ENCODE measurements at regions not wholly inside any gene's neighbourhood (a gene's known extent, or its start where the extent isn't known, plus 50 kb on each side); places are given as distances from the start of the nearest gene placed in this dataset.
A peak's percentile ranks its signal among the peaks of the same experiment; 100 is the strongest.

- DNase-seq = no peak
Measured at GRCh38 chr7:53719122-53719521, 683.7 kb downstream of the POM121L12 start.

GRCh38 chr7:53740971-53741370, 705.5 kb downstream of the POM121L12 start:
- no peak for DNase-seq

- no peak for DNase-seq
Measured at GRCh38 chr7:53743697-53744402, 708.4 kb downstream of the POM121L12 start.

GRCh38 chr7:53744403-53744760, 708.9 kb downstream of the POM121L12 start:
- DNase-seq = no peak

GRCh38 chr7:53756946-53757345, 721.5 kb downstream of the POM121L12 start:
- DNase-seq = no peak

- no peak for DNase-seq
Measured at GRCh38 chr7:53768186-53768585, 732.8 kb downstream of the POM121L12 start.

- DNase-seq = no peak
Measured at GRCh38 chr7:53771701-53772100, 736.3 kb downstream of the POM121L12 start.

- DNase-seq = no peak
Measured at GRCh38 chr7:53776323-53776722, 740.9 kb downstream of the POM121L12 start.

- no peak for DNase-seq
Measured at GRCh38 chr7:53789741-53790140, 752.4 kb upstream of the VSTM2A start.

- no peak for DNase-seq
Measured at GRCh38 chr7:53794816-53795215, 747.4 kb upstream of the VSTM2A start.

- no peak for DNase-seq
Measured at GRCh38 chr7:53800746-53801145, 741.4 kb upstream of the VSTM2A start.

- DNase-seq = no peak
Measured at GRCh38 chr7:53806119-53806518, 736.1 kb upstream of the VSTM2A start.

GRCh38 chr7:53811555-53812079, 730.6 kb upstream of the VSTM2A start:
- peak; percentile 2 for DNase-seq

- no peak for DNase-seq
Measured at GRCh38 chr7:53812135-53812534, 730.0 kb upstream of the VSTM2A start.

- no peak for DNase-seq
Measured at GRCh38 chr7:53835301-53835700, 706.9 kb upstream of the VSTM2A start.

- no peak for DNase-seq
Measured at GRCh38 chr7:53877688-53878087, 664.5 kb upstream of the VSTM2A start.

- no peak for DNase-seq
Measured at GRCh38 chr7:53900856-53901528, 641.2 kb upstream of the VSTM2A start.

- no peak for DNase-seq
Measured at GRCh38 chr7:53904355-53904754, 637.8 kb upstream of the VSTM2A start.

- no peak for DNase-seq
Measured at GRCh38 chr7:53917637-53918036, 624.5 kb upstream of the VSTM2A start.

GRCh38 chr7:53920011-53920410, 622.2 kb upstream of the VSTM2A start:
- DNase-seq = no peak

GRCh38 chr7:53940483-53940882, 601.7 kb upstream of the VSTM2A start:
- DNase-seq = no peak

GRCh38 chr7:53947732-53948131, 594.4 kb upstream of the VSTM2A start:
- no peak for DNase-seq

- DNase-seq = no peak
Measured at GRCh38 chr7:53965716-53966115, 576.5 kb upstream of the VSTM2A start.

- DNase-seq = no peak
Measured at GRCh38 chr7:53983480-53983879, 558.7 kb upstream of the VSTM2A start.

GRCh38 chr7:53984776-53985175, 557.4 kb upstream of the VSTM2A start:
- no peak for DNase-seq

All from activated CD4-positive, alpha-beta T cell treated with anti-CD3 and anti-CD28 coated beads, Interleukin-2, Interleukin-6, amounts not matched to agents 100 ng/mL and 50 ng/mL, durations not matched to agents 16 hours and 8 hours (primary cell).